ENCODE measurements at regions not wholly inside any gene's neighbourhood (a gene's known extent, or its start where the extent isn't known, plus 50 kb on each side); places are given as distances from the start of the nearest gene placed in this dataset.

GRCh38 chr7:88357294-88357693 lies 50.6 kb upstream of the STEAP4 start:
- H3K4me3 ChIP-seq (ENCODE audit: low read length): no peak overlapping the region
- TF ChIP-seq, protein P1, sequence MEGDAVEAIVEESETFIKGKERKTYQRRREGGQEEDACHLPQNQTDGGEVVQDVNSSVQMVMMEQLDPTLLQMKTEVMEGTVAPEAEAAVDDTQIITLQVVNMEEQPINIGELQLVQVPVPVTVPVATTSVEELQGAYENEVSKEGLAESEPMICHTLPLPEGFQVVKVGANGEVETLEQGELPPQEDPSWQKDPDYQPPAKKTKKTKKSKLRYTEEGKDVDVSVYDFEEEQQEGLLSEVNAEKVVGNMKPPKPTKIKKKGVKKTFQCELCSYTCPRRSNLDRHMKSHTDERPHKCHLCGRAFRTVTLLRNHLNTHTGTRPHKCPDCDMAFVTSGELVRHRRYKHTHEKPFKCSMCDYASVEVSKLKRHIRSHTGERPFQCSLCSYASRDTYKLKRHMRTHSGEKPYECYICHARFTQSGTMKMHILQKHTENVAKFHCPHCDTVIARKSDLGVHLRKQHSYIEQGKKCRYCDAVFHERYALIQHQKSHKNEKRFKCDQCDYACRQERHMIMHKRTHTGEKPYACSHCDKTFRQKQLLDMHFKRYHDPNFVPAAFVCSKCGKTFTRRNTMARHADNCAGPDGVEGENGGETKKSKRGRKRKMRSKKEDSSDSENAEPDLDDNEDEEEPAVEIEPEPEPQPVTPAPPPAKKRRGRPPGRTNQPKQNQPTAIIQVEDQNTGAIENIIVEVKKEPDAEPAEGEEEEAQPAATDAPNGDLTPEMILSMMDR (IDR thresholded peaks at IDR 0.05; ENCODE audit: insufficient read depth, low read depth, low read length, missing control alignments): peak; percentile 62
- peak; percentile 77 for DNase-seq (ENCODE audit: low read depth)

Measured in epithelial cell of esophagus (primary cell).